ENCODE measurements at regions not wholly inside any gene's neighbourhood (a gene's known extent, or its start where the extent isn't known, plus 50 kb on each side); places are given as distances from the start of the nearest gene placed in this dataset.

DNA sequence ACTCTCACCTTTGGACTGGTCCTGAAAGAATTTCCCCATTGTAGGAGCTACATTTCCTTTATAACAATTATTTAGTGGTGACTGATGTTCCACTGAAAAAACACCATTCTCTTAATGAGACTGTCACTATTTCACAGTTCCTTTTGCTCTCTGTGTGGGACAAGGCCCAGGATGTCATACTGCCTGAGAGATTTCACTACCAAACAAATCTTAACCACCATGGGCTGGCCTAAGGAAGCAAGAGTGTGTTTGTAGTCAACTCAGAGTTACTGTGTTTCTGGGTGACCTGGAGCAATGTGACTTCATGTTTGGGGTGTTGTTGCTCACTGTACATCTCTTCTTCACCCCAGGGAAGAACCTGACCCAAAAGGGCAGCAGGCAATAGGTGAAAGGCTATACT, 50.1 kb upstream of the ZNF608 start:
- no peak for DNase-seq
- H3K36me3 ChIP-seq, result no peaks in the 10 kb centered on the region
- H3K27me3 ChIP-seq, result no peaks in the 10 kb centered on the region
- peaks cover 0 to 3% (median 0%) of the 10 kb centered on the region in 12 donors for H3K4me1 ChIP-seq
- TF ChIP-seq, protein P1, sequence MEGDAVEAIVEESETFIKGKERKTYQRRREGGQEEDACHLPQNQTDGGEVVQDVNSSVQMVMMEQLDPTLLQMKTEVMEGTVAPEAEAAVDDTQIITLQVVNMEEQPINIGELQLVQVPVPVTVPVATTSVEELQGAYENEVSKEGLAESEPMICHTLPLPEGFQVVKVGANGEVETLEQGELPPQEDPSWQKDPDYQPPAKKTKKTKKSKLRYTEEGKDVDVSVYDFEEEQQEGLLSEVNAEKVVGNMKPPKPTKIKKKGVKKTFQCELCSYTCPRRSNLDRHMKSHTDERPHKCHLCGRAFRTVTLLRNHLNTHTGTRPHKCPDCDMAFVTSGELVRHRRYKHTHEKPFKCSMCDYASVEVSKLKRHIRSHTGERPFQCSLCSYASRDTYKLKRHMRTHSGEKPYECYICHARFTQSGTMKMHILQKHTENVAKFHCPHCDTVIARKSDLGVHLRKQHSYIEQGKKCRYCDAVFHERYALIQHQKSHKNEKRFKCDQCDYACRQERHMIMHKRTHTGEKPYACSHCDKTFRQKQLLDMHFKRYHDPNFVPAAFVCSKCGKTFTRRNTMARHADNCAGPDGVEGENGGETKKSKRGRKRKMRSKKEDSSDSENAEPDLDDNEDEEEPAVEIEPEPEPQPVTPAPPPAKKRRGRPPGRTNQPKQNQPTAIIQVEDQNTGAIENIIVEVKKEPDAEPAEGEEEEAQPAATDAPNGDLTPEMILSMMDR (IDR thresholded peaks at IDR 0.05), result no peak
- no peak for TF ChIP-seq POLR2A (IDR thresholded peaks at IDR 0.05)
- no peak overlapping the region for H3K4me3 ChIP-seq
- H3K9me3 ChIP-seq, result no peaks in the 10 kb centered on the region
- ATAC-seq, result no peak
- intact Hi-C loops (cut with DNase I), result no loop called here
- H3K27ac ChIP-seq, result no peak overlapping the region

DNA sequence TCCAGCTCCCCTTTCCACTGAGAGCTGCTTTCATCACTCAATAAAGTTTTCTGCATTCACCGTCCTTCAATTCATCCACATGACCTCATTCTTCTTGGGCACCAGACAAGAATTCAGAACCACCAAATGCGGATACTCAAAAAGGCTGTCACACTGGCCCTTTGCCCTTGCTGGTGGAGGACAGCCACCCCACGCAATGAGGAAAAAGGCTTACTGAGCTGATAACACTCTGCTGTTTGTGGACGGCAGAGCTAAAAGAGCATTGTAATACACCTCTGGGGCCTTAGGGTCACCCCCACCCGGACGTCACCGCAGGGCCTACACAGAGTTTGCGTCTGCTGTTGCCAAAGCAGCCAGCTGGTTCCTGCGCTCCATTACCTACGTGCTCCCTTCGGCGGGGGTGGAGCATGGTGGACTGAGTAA, 51.2 kb upstream of the ZNF608 start:
- 71 to 87% (median 80%) methylated on average over 12 of the region's 12 CpGs for WGBS, 4 donors
- Histone ChIP-seq H3K36me3 (no peaks in the 10 kb centered on the region), H3K9me3 (no peaks in the 10 kb centered on the region), H3K4me1 (peaks cover 0 to 3% (median 0%) of the 10 kb centered on the region in 12 donors), H3K4me3 (no peak overlapping the region), H3K27me3 (no peaks in the 10 kb centered on the region), H3K27ac (no peak overlapping the region)
- intact Hi-C loops (cut with DNase I), result no loop called here
- ATAC-seq (peak; percentile 47 to 92 (median 82)), DNase-seq (peak; percentile 26 to 69 (median 65))
- TF ChIP-seq, protein P1 (IDR thresholded peaks at IDR 0.05), result no peak
- TF ChIP-seq POLR2A (IDR thresholded peaks at IDR 0.05), result no peak

DNA sequence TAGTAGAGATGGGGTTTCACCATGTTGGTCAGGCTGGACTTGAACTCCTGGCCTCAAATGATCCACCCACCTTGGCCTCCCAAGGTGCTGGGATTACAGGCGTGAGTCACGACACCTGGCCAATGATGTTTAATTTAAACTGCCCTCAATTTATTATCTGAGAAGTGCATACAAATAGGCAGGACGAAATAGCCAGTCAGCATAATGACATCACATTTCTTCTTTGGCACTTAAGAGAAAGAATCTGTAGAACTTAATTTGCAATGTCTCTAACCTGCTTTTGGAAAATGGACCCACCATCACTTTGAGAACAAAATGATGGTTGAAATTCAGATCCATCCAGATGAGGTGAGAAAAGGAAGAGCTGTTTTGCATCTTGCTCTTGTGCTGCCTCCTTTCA, 52.5 kb upstream of the ZNF608 start:
- intact Hi-C loops (cut with DNase I), result no loop called here
- no peak for DNase-seq
- no peaks in the 10 kb centered on the region for H3K9me3 ChIP-seq
- 93 to 100% (median 96%) methylated on average over 3 of the region's 3 CpGs for WGBS, 4 donors
- TF ChIP-seq, protein P1 (IDR thresholded peaks at IDR 0.05), result no peak
- TF ChIP-seq POLR2A (IDR thresholded peaks at IDR 0.05), result no peak
- H3K4me1 ChIP-seq, result peaks cover 0 to 3% (median 0%) of the 10 kb centered on the region in 12 donors
- no peaks in the 10 kb centered on the region for H3K36me3 ChIP-seq
- H3K27me3 ChIP-seq, result no peaks in the 10 kb centered on the region
- H3K27ac ChIP-seq, result no peak overlapping the region
- ATAC-seq, result no peak
- no peak overlapping the region for H3K4me3 ChIP-seq

GRCh38 chr5:124801551-124801950, 55.1 kb upstream of the ZNF608 start:
- ATAC-seq, result no peak
- TF ChIP-seq, protein P1 (IDR thresholded peaks at IDR 0.05), result no peak
- no peak for TF ChIP-seq POLR2A (IDR thresholded peaks at IDR 0.05)
- 72 to 81% (median 78%) methylated on average over 3 of the region's 3 CpGs for WGBS, 4 donors

More at GRCh38 chr5:124801551-124801950, 55.1 kb upstream of the ZNF608 start:
- no peaks in the 10 kb centered on the region for H3K27me3 ChIP-seq
- H3K36me3 ChIP-seq, result no peaks in the 10 kb centered on the region
- DNase-seq, result no peak
- H3K9me3 ChIP-seq, result no peaks in the 10 kb centered on the region
- H3K4me1 ChIP-seq, result peaks cover 0 to 9% (median 2%) of the 10 kb centered on the region in 12 donors
- H3K4me3 ChIP-seq, result no peak overlapping the region
- intact Hi-C loops (cut with DNase I), result no loop called here
- H3K27ac ChIP-seq, result no peak overlapping the region
